OCI-LY3 (cell line): ENCODE measurements at regions not wholly inside any gene's neighbourhood (a gene's known extent, or its start where the extent isn't known, plus 50 kb on each side); places are given as distances from the start of the nearest gene placed in this dataset.

Source experiments
- H2AFZ ChIP-seq: fragments of 200-600, 300-600 bp; shearing (Covaris generic); 2 replicates; pipeline ENCODE4 v1.6.0; 2014; ENCODE audit warnings: antibody characterized with exemption, low read depth, low read length
- H3K27ac ChIP-seq: fragments of 200-600, 300-600 bp; sonication (generic); 2 replicates; pipeline ENCODE4 v1.5.1; 2014; ENCODE audit warnings: mild to moderate bottlenecking, low read length, moderate library complexity, mixed read lengths
- H3K27me3 ChIP-seq: fragments of 200-600, 300-600 bp; sonication (generic); 2 replicates; pipeline ENCODE4 v1.6.1; 2014; ENCODE audit warnings: low read depth, low read length, mixed read lengths
- H3K36me3 ChIP-seq: fragments of 200-600, 300-600 bp; sonication (generic); replicated peaks from 2 replicates; pipeline ENCODE3; 2014; ENCODE audit warnings: low read depth, low read length, mixed read lengths
- H3K4me1 ChIP-seq: fragments of 300-600, 200-600 bp; sonication (generic); 2 replicates; pipeline ENCODE4 v1.6.1; 2014; ENCODE audit warnings: low read length, mixed read lengths
- H3K4me2 ChIP-seq: fragments of 200-600, 300-600 bp; sonication (generic); 2 replicates; pipeline ENCODE4 v1.6.1; 2014; ENCODE audit warnings: low read length, mixed read lengths
- H3K4me3 ChIP-seq: fragments of 300-600, 200-600 bp; sonication (generic); 2 replicates; pipeline ENCODE4 v1.5.1; 2014; ENCODE audit warnings: antibody characterized with exemption, mild to moderate bottlenecking, low read length, moderate library complexity
- H3K79me2 ChIP-seq: fragments of 300-600, 200-600 bp; shearing (Covaris generic); 2 replicates; pipeline ENCODE4 v1.6.1; 2014; ENCODE audit warnings: mild to moderate bottlenecking, low read length, mixed read lengths
- H3K9ac ChIP-seq: fragments of 300-600, 200-600 bp; shearing (Covaris generic); 2 replicates; pipeline ENCODE4 v1.6.0; 2014; ENCODE audit warnings: mild to moderate bottlenecking, low read length, moderate library complexity
- H3K9me3 ChIP-seq: fragments of 200-600, 300-600 bp; shearing (Covaris generic); 2 replicates; pipeline ENCODE4 v1.6.1; 2014; ENCODE audit warnings: low read length, mixed read lengths; ENCODE audit not compliant: insufficient read depth
- H4K20me1 ChIP-seq: fragments of 200-600, 300-600 bp; sonication (generic); 2 replicates; pipeline ENCODE4 v1.6.1; 2016; ENCODE audit warnings: low read length, mixed read lengths; ENCODE audit not compliant: insufficient read depth
- CTCF ChIP-seq: fragments of 200-600, 300-600 bp; sonication (generic); IDR thresholded peaks from 2 replicates; pipeline ENCODE4 v1.5.1; 2014; ENCODE audit warnings: antibody characterized with exemption, low read length, low read depth
- EZH2phosphoT487 ChIP-seq: fragments of 200-600 bp; shearing (Covaris generic); IDR thresholded peaks from 2 replicates; pipeline ENCODE4 v1.6.1; 2018; ENCODE audit warnings: antibody characterized with exemption, mixed run types, low read depth

- Histone ChIP-seq H3K9me3 (no peaks in the 10 kb centered on the region), H3K27ac (no peak overlapping the region), H3K4me1 (peaks cover 12% of the 10 kb centered on the region), H3K27me3 (no peaks in the 10 kb centered on the region), H3K4me3 (no peak overlapping the region), H3K4me2 (no peak overlapping the region), H2AFZ (no peak overlapping the region), H3K9ac (no peak overlapping the region), H3K79me2 (no peaks in the 10 kb centered on the region), H4K20me1 (no peaks in the 10 kb centered on the region), H3K36me3 (no peaks in the 10 kb centered on the region)
- TF ChIP-seq EZH2phosphoT487 (no peak), CTCF (no peak)
Observed at GRCh38 chr10:29802171-29802570, 167.4 kb upstream of the SVIL start.

GRCh38 chr10:29798921-29799690, 164.3 kb upstream of the SVIL start:
- Histone ChIP-seq H2AFZ (no peak overlapping the region), H3K27ac (no peak overlapping the region), H4K20me1 (no peaks in the 10 kb centered on the region), H3K4me3 (no peak overlapping the region), H3K4me1 (peaks cover 8% of the 10 kb centered on the region), H3K27me3 (no peaks in the 10 kb centered on the region), H3K4me2 (no peak overlapping the region), H3K79me2 (no peaks in the 10 kb centered on the region), H3K9me3 (no peaks in the 10 kb centered on the region), H3K36me3 (no peaks in the 10 kb centered on the region), H3K9ac (no peak overlapping the region)
- TF ChIP-seq EZH2phosphoT487 = no peak
- no peak for TF ChIP-seq CTCF

GRCh38 chr10:29797616-29798015, 162.8 kb upstream of the SVIL start:
- no peaks in the 10 kb centered on the region for H3K36me3 ChIP-seq
- no peaks in the 10 kb centered on the region for H3K4me1 ChIP-seq
- H2AFZ ChIP-seq = no peak overlapping the region
- no peak overlapping the region for H3K9ac ChIP-seq
- TF ChIP-seq EZH2phosphoT487 (no peak), CTCF (no peak)
- no peaks in the 10 kb centered on the region for H4K20me1 ChIP-seq
- no peak overlapping the region for H3K4me2 ChIP-seq
- H3K27ac ChIP-seq = no peak overlapping the region
- H3K9me3 ChIP-seq = no peaks in the 10 kb centered on the region
- no peak overlapping the region for H3K4me3 ChIP-seq
- H3K27me3 ChIP-seq = no peaks in the 10 kb centered on the region
- H3K79me2 ChIP-seq = no peaks in the 10 kb centered on the region

- Histone ChIP-seq H2AFZ (no peak overlapping the region), H3K4me2 (no peak overlapping the region), H4K20me1 (no peaks in the 10 kb centered on the region), H3K4me3 (no peak overlapping the region), H3K9ac (no peak overlapping the region), H3K79me2 (no peaks in the 10 kb centered on the region), H3K4me1 (no peaks in the 10 kb centered on the region), H3K27ac (no peak overlapping the region), H3K9me3 (no peaks in the 10 kb centered on the region), H3K36me3 (no peaks in the 10 kb centered on the region), H3K27me3 (no peaks in the 10 kb centered on the region)
- TF ChIP-seq CTCF (no peak), EZH2phosphoT487 (no peak)
Observed at GRCh38 chr10:29795850-29796249, 161.1 kb upstream of the SVIL start.
